ENCODE measurements at regions not wholly inside any gene's neighbourhood (a gene's known extent, or its start where the extent isn't known, plus 50 kb on each side); places are given as distances from the start of the nearest gene placed in this dataset.

DNA sequence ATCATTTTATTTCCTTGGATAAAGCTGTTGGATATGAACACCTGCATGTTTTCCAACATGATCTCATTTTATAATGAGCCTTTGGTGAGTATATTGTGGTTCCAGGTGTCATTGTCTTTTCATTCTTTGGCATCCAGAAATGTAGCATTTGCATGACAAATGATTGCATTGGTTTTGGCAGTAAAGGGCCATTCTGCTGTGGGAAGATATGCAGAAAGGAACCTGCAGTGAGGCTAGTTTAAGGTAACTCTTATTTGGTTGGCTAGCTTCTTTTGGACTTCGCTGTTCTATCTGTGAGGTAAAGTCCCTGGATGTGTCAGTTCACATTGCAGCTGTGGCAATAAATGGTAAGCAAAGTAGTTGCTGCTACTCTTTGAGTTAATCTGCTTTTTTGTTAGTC lies 343.0 kb downstream of the AMY1C start:
- TF ChIP-seq, protein P1, sequence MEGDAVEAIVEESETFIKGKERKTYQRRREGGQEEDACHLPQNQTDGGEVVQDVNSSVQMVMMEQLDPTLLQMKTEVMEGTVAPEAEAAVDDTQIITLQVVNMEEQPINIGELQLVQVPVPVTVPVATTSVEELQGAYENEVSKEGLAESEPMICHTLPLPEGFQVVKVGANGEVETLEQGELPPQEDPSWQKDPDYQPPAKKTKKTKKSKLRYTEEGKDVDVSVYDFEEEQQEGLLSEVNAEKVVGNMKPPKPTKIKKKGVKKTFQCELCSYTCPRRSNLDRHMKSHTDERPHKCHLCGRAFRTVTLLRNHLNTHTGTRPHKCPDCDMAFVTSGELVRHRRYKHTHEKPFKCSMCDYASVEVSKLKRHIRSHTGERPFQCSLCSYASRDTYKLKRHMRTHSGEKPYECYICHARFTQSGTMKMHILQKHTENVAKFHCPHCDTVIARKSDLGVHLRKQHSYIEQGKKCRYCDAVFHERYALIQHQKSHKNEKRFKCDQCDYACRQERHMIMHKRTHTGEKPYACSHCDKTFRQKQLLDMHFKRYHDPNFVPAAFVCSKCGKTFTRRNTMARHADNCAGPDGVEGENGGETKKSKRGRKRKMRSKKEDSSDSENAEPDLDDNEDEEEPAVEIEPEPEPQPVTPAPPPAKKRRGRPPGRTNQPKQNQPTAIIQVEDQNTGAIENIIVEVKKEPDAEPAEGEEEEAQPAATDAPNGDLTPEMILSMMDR (IDR thresholded peaks at IDR 0.05; ENCODE audit: poor library complexity) = no peak
- TF ChIP-seq EZH2phosphoT487 (IDR thresholded peaks at IDR 0.05; ENCODE audit: low read depth, severe bottlenecking, unreplicated experiment) = no peak
- no peak for TF ChIP-seq EZH2 (IDR thresholded peaks at IDR 0.05; ENCODE audit: borderline replicate concordance)
